ENCODE measurements at regions not wholly inside any gene's neighbourhood (a gene's known extent, or its start where the extent isn't known, plus 50 kb on each side); places are given as distances from the start of the nearest gene placed in this dataset.

DNA sequence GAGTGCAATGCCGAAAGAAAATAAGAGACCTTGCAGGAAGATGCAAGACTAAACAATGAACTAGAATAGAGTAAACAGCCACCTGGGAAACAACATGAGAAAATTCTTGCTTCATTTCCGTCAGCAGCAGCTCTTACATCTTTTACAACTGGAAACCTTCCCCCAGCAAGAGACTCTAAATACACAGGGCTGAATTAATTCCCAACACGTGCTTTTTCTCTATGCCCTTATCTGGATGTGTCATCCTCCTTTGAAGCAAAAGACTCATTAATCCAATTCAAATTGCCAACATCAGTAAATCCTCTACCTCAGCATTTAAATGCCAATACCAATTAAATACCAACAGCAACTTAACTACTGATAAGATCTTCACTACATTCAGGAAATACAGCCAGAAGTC lies 99.0 kb upstream of the PDE1C start:
- TF ChIP-seq RAD21 (conservative IDR thresholded peaks at IDR 0.05) (no peak), TAF1 (IDR thresholded peaks at IDR 0.05; ENCODE audit: low read depth) (no peak), EZH2 (IDR thresholded peaks at IDR 0.05; ENCODE audit: borderline replicate concordance, insufficient read depth, low read length, poor library complexity, severe bottlenecking) (no peak), SMC3 (conservative IDR thresholded peaks at IDR 0.05; ENCODE audit: poor library complexity) (no peak)
- TF ChIP-seq, protein P1, sequence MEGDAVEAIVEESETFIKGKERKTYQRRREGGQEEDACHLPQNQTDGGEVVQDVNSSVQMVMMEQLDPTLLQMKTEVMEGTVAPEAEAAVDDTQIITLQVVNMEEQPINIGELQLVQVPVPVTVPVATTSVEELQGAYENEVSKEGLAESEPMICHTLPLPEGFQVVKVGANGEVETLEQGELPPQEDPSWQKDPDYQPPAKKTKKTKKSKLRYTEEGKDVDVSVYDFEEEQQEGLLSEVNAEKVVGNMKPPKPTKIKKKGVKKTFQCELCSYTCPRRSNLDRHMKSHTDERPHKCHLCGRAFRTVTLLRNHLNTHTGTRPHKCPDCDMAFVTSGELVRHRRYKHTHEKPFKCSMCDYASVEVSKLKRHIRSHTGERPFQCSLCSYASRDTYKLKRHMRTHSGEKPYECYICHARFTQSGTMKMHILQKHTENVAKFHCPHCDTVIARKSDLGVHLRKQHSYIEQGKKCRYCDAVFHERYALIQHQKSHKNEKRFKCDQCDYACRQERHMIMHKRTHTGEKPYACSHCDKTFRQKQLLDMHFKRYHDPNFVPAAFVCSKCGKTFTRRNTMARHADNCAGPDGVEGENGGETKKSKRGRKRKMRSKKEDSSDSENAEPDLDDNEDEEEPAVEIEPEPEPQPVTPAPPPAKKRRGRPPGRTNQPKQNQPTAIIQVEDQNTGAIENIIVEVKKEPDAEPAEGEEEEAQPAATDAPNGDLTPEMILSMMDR (IDR thresholded peaks at IDR 0.05; ENCODE audit: poor library complexity, severe bottlenecking): no peak
- Histone ChIP-seq H4K20me1 (ENCODE audit: insufficient read depth) (no peaks in the 10 kb centered on the region), H3K27me3 (ENCODE audit: insufficient read depth, low read depth, low read length) (no peaks in the 10 kb centered on the region), H3K79me2 (replicated peaks; ENCODE audit: insufficient read depth, low read length) (no peaks in the 10 kb centered on the region), H3K4me3 (ENCODE audit: low read length) (no peak overlapping the region), H2AFZ (ENCODE audit: low read depth, low read length) (no peak overlapping the region), H3K27ac (ENCODE audit: low read length) (no peak overlapping the region), H3K4me2 (ENCODE audit: low read length) (no peak overlapping the region), H3K36me3 (ENCODE audit: insufficient read depth, low read length) (no peaks in the 10 kb centered on the region), H3F3A (ENCODE audit: insufficient read depth, low read length, poor library complexity, severe bottlenecking) (no peaks in the 10 kb centered on the region), H3K9me2 (ENCODE audit: insufficient read depth, low read length) (no peaks in the 10 kb centered on the region), H3K9me3 (ENCODE audit: low read length) (no peaks in the 10 kb centered on the region), H3K9ac (ENCODE audit: low read length) (no peak overlapping the region)

DNA sequence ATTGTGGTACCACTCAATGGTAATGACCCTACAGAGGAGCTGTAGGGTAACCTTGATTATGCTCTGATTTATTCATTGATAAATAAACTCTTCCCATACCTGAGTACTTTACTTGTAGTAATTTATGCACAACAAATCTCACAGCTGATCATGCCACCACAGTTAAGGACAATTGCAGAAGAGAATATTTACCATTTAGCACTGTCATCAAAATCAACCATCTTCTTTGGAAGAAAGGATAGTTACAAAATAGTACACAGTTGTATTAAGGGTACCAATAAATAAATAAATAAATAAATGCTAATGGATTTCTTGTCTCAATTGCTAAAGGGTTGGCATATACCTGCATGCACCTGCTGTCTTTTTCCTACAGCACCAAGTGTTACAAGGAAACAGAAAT lies 97.6 kb upstream of the PDE1C start:
- no peak overlapping the region for H3K4me3 ChIP-seq (ENCODE audit: low read length)
- H3K9me3 ChIP-seq (ENCODE audit: low read length): no peaks in the 10 kb centered on the region
- H3K36me3 ChIP-seq (ENCODE audit: insufficient read depth, low read length): no peaks in the 10 kb centered on the region
- TF ChIP-seq SMC3 (conservative IDR thresholded peaks at IDR 0.05; ENCODE audit: poor library complexity) (no peak), POLR2AphosphoS5 (IDR thresholded peaks at IDR 0.05) (no peak)
- no peaks in the 10 kb centered on the region for H3K27me3 ChIP-seq (ENCODE audit: insufficient read depth, low read depth, low read length)
- no peak overlapping the region for H2AFZ ChIP-seq (ENCODE audit: low read depth, low read length)
- no peaks in the 10 kb centered on the region for H3K79me2 ChIP-seq (replicated peaks; ENCODE audit: insufficient read depth, low read length)
- no peak overlapping the region for H3K4me2 ChIP-seq (ENCODE audit: low read length)
- no peaks in the 10 kb centered on the region for H3F3A ChIP-seq (ENCODE audit: insufficient read depth, low read length, poor library complexity, severe bottlenecking)
- no peak overlapping the region for H3K9ac ChIP-seq (ENCODE audit: low read length)
- no peak overlapping the region for H3K27ac ChIP-seq (ENCODE audit: low read length)
- H4K20me1 ChIP-seq (ENCODE audit: insufficient read depth): no peaks in the 10 kb centered on the region
- no peaks in the 10 kb centered on the region for H3K9me2 ChIP-seq (ENCODE audit: insufficient read depth, low read length)

DNA sequence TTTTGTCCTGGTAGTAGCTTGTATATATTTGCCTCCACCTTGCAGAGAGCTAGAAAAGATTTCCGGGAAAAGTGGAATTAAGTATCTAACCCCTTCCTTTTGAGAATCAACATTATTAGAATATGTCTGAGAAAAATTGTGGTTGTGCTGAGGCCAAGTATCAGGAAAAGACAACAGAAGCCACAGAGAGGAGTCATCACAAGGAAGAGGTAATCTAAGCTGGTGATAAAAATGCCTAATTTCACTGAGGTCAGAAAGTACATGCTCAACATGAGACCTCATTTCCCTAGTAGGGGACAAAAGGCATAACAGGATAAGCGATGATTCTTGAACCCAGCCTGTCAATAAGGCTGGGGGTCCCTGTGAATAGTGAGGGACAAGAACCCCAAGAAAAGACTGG lies 97.0 kb upstream of the PDE1C start:
- no peaks in the 10 kb centered on the region for H4K20me1 ChIP-seq (ENCODE audit: insufficient read depth)
- no peak for TF ChIP-seq MXI1 (conservative IDR thresholded peaks at IDR 0.05; ENCODE audit: poor library complexity, severe bottlenecking)
- no peak for TF ChIP-seq TAF1 (IDR thresholded peaks at IDR 0.05; ENCODE audit: low read depth)
- TF ChIP-seq POLR2AphosphoS5 (IDR thresholded peaks at IDR 0.05): no peak
- H3K4me2 ChIP-seq (ENCODE audit: low read length): no peak overlapping the region
- no peak overlapping the region for H3K9ac ChIP-seq (ENCODE audit: low read length)
- H3K4me3 ChIP-seq (ENCODE audit: low read length): no peak overlapping the region
- H3K27me3 ChIP-seq (ENCODE audit: insufficient read depth, low read depth, low read length): no peaks in the 10 kb centered on the region
- H3K27ac ChIP-seq (ENCODE audit: low read length): no peak overlapping the region
- no peaks in the 10 kb centered on the region for H3F3A ChIP-seq (ENCODE audit: insufficient read depth, low read length, poor library complexity, severe bottlenecking)
- no peaks in the 10 kb centered on the region for H3K9me3 ChIP-seq (ENCODE audit: low read length)
- H2AFZ ChIP-seq (ENCODE audit: low read depth, low read length): no peak overlapping the region
- no peaks in the 10 kb centered on the region for H3K9me2 ChIP-seq (ENCODE audit: insufficient read depth, low read length)
- H3K79me2 ChIP-seq (replicated peaks; ENCODE audit: insufficient read depth, low read length): no peaks in the 10 kb centered on the region
- H3K36me3 ChIP-seq (ENCODE audit: insufficient read depth, low read length): no peaks in the 10 kb centered on the region

DNA sequence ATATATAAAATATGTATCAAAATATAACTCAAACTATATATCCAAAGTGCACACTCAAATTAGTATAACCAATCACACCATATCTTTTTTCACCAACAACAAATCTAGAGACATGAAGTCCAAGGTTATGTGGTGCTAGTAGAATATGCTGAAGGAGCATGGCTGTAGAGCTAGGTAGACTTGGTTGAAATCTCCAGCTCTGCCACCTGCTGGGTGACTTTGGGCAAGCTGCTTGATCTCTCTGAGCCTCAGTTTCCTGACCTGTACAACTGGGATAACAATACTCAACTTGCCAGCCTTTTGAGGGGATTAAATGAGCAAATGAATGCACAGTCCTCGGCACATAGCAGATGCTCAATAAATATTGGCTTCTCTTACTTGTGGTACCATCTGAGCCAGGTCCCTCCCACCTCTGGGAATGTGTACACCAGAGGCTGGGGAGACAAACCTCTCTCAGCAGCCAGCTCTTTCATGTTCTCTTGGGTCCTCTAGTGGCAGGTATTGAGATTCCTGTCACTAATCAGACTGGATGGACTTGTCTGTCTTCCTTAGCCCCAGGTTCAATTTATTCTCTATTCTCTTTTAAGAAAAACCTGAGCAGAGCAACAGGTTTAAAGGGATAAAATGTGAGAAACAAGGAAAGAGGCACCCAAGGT lies 94.3 kb upstream of the PDE1C start:
- no peak overlapping the region for H2AFZ ChIP-seq (ENCODE audit: low read depth, low read length)
- H3K9ac ChIP-seq (ENCODE audit: low read length): no peak overlapping the region
- TF ChIP-seq, protein P1 (IDR thresholded peaks at IDR 0.05; ENCODE audit: poor library complexity, severe bottlenecking): no peak
- TF ChIP-seq RAD21 (conservative IDR thresholded peaks at IDR 0.05): no peak
- TF ChIP-seq EP300 (conservative IDR thresholded peaks at IDR 0.05; ENCODE audit: poor library complexity, severe bottlenecking): no peak
- TF ChIP-seq SMC3 (conservative IDR thresholded peaks at IDR 0.05; ENCODE audit: poor library complexity): no peak
- TF ChIP-seq EZH2 (IDR thresholded peaks at IDR 0.05; ENCODE audit: borderline replicate concordance, insufficient read depth, low read length, poor library complexity, severe bottlenecking): no peak
- TF ChIP-seq MXI1 (conservative IDR thresholded peaks at IDR 0.05; ENCODE audit: poor library complexity, severe bottlenecking): no peak
- no peak for TF ChIP-seq POLR2AphosphoS5 (IDR thresholded peaks at IDR 0.05)
- no peaks in the 10 kb centered on the region for H3K27me3 ChIP-seq (ENCODE audit: insufficient read depth, low read depth, low read length)
- no peak overlapping the region for H3K4me3 ChIP-seq (ENCODE audit: low read length)
- H3K36me3 ChIP-seq (ENCODE audit: insufficient read depth, low read length): no peaks in the 10 kb centered on the region
- H3K79me2 ChIP-seq (replicated peaks; ENCODE audit: insufficient read depth, low read length): no peaks in the 10 kb centered on the region
- H3K27ac ChIP-seq (ENCODE audit: low read length): no peak overlapping the region
- H4K20me1 ChIP-seq (ENCODE audit: insufficient read depth): no peaks in the 10 kb centered on the region
- H3K9me3 ChIP-seq (ENCODE audit: low read length): no peaks in the 10 kb centered on the region
- no peaks in the 10 kb centered on the region for H3K9me2 ChIP-seq (ENCODE audit: insufficient read depth, low read length)
- no peak overlapping the region for H3K4me2 ChIP-seq (ENCODE audit: low read length)
- no peaks in the 10 kb centered on the region for H3F3A ChIP-seq (ENCODE audit: insufficient read depth, low read length, poor library complexity, severe bottlenecking)

Measured in neural cell (in vitro differentiated cells).